Activated T-cell treated with anti-CD3 and anti-CD28 coated beads, Interleukin-2, amount 50 U/mL, for 24 hours (primary cell): ENCODE measurements at regions not wholly inside any gene's neighbourhood (a gene's known extent, or its start where the extent isn't known, plus 50 kb on each side); places are given as distances from the start of the nearest gene placed in this dataset.

ENCODE experiments used
- DNase-seq: peaks from one replicate; pipeline ENCODE4 v3.0.0-alpha.2; 2020
- H3K27ac Mint-ChIP-seq: 2 replicates; pipeline ENCODE4 v1.8.0; 2020; ENCODE audit warnings: mild to moderate bottlenecking, mixed read lengths
- H3K27me3 Mint-ChIP-seq: 2 replicates; pipeline ENCODE4 v1.8.0; 2020; ENCODE audit warnings: mixed read lengths
- H3K36me3 Mint-ChIP-seq: 2 replicates; pipeline ENCODE4 v1.8.0; 2020; ENCODE audit warnings: low read depth, mixed read lengths
- H3K4me1 Mint-ChIP-seq: 2 replicates; pipeline ENCODE4 v1.8.0; 2020; ENCODE audit warnings: low read depth, mixed read lengths
- H3K4me3 Mint-ChIP-seq: 2 replicates; pipeline ENCODE4 v1.8.0; 2020; ENCODE audit warnings: mild to moderate bottlenecking, moderate library complexity, mixed read lengths
- H3K9me3 Mint-ChIP-seq: 2 replicates; pipeline ENCODE4 v1.8.0; 2020; ENCODE audit warnings: mixed read lengths

- H3K27me3 Mint-ChIP-seq, result peaks cover 4% of the 10 kb centered on the region
- H3K4me1 Mint-ChIP-seq, result no peaks in the 10 kb centered on the region
- H3K27ac Mint-ChIP-seq, result no peak overlapping the region
- H3K36me3 Mint-ChIP-seq, result no peaks in the 10 kb centered on the region
- H3K4me3 Mint-ChIP-seq, result no peak overlapping the region
- DNase-seq, result no peak
- no peaks in the 10 kb centered on the region for H3K9me3 Mint-ChIP-seq
Measured at GRCh38 chr3:178181784-178182183, 354.5 kb upstream of the KCNMB2 start.

DNA sequence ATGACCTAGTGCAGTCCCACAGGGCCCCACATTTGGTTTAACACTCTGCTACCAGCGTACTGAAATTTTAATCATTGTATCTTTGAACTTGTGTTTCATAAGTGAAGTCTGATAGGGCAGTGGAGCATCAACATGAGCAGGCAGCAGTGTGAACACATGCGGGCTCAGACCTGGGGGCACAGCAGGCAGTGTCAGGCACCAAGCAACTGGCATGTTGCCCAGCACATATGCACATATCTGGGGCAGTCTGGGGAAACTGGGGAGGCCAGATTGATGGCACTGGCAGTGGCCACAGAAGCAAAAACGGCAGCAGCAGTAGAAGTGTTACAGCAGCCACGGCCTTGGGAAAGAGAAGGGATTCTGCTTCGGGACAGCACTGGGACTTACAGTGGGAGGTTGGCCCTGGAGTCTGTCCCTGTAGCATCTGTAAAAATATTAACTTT lies 353.9 kb upstream of the KCNMB2 start:
- Mint-ChIP-seq H3K4me3 (no peak overlapping the region), H3K9me3 (no peaks in the 10 kb centered on the region), H3K4me1 (no peaks in the 10 kb centered on the region), H3K27ac (no peak overlapping the region), H3K36me3 (no peaks in the 10 kb centered on the region), H3K27me3 (peaks cover 4% of the 10 kb centered on the region)
- DNase-seq, result no peak

- H3K4me3 Mint-ChIP-seq, result no peak overlapping the region
- no peak overlapping the region for H3K27ac Mint-ChIP-seq
- H3K4me1 Mint-ChIP-seq, result no peaks in the 10 kb centered on the region
- DNase-seq, result no peak
- H3K36me3 Mint-ChIP-seq, result no peaks in the 10 kb centered on the region
- no peaks in the 10 kb centered on the region for H3K9me3 Mint-ChIP-seq
- peaks cover 4% of the 10 kb centered on the region for H3K27me3 Mint-ChIP-seq
Measured at GRCh38 chr3:178184833-178185232, 351.4 kb upstream of the KCNMB2 start.

GRCh38 chr3:178186666-178187065 lies 349.6 kb upstream of the KCNMB2 start:
- H3K36me3 Mint-ChIP-seq, result no peaks in the 10 kb centered on the region
- no peak overlapping the region for H3K27ac Mint-ChIP-seq
- no peaks in the 10 kb centered on the region for H3K9me3 Mint-ChIP-seq
- no peak overlapping the region for H3K4me3 Mint-ChIP-seq
- H3K4me1 Mint-ChIP-seq, result no peaks in the 10 kb centered on the region
- DNase-seq, result no peak
- H3K27me3 Mint-ChIP-seq, result peaks cover 4% of the 10 kb centered on the region

- Mint-ChIP-seq H3K4me3 (no peak overlapping the region), H3K9me3 (no peaks in the 10 kb centered on the region), H3K27ac (no peak overlapping the region), H3K36me3 (no peaks in the 10 kb centered on the region), H3K4me1 (peaks cover 4% of the 10 kb centered on the region), H3K27me3 (no peaks in the 10 kb centered on the region)
- no peak for DNase-seq
Measured at GRCh38 chr3:178189854-178190253, 346.4 kb upstream of the KCNMB2 start.

DNA sequence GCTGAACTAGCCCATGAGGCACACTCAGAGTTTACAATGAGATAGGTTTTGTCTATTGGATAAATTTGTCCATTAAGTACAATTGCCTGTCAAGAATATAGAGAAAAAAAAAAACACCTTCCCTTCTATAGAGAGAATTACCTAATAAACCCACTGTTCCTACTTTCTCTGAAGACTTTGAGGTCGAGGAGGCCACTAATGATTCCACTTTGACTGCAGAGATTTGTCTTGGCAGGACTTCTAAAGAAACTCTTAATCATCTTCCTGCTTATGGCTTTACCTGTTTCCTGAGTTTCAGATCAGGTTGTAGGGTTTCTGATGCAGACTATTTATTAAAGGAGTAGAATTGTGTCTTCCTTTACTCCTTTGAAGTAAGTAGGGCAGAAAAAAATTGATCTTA lies 342.4 kb upstream of the KCNMB2 start:
- H3K27me3 Mint-ChIP-seq, result no peaks in the 10 kb centered on the region
- H3K4me1 Mint-ChIP-seq, result peaks cover 4% of the 10 kb centered on the region
- no peak for DNase-seq
- H3K9me3 Mint-ChIP-seq, result no peaks in the 10 kb centered on the region
- no peak overlapping the region for H3K27ac Mint-ChIP-seq
- H3K36me3 Mint-ChIP-seq, result no peaks in the 10 kb centered on the region
- H3K4me3 Mint-ChIP-seq, result no peak overlapping the region

DNA sequence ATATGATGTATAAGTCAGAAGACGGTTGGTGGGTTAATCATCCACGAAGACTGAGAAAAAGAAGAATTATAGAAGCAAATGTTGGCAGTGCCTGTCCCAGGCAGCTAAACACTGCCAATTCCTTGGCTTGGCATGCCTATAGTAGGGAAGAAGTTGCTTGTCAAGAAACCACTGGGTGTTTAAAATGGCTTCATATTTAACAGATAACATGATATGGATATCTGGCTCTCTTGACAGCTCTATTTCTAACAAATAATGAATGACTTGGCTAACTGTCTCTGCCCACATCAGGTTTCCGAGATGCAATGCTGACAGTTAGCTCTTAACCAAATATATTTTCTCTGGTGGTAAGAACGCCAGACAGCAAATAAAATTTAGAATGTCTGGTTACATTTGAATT lies 341.7 kb upstream of the KCNMB2 start:
- Mint-ChIP-seq H3K4me1 (peaks cover 4% of the 10 kb centered on the region), H3K36me3 (no peaks in the 10 kb centered on the region), H3K27me3 (no peaks in the 10 kb centered on the region), H3K9me3 (no peaks in the 10 kb centered on the region), H3K4me3 (no peak overlapping the region), H3K27ac (no peak overlapping the region)
- DNase-seq, result no peak

DNA sequence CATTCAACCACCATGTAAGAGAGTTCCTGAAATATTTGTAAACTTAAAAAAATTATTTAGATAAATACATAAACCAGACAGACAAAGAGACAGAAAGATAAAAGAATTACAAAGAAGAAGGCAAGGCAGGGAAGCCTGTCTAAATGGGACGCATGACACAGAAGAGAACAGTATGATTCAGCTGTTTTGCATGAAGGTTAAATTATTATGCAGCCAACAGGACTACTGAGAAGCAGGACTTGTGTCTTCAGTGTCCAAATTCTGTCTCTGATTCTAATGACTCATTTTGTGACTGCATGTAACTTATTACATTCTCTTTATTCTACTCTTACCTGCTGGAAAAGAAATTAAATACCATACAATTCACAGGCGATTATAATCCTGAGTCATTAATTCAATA lies 340.4 kb upstream of the KCNMB2 start:
- H3K27me3 Mint-ChIP-seq, result no peaks in the 10 kb centered on the region
- peaks cover 4% of the 10 kb centered on the region for H3K4me1 Mint-ChIP-seq
- no peak overlapping the region for H3K27ac Mint-ChIP-seq
- DNase-seq, result no peak
- H3K36me3 Mint-ChIP-seq, result no peaks in the 10 kb centered on the region
- no peaks in the 10 kb centered on the region for H3K9me3 Mint-ChIP-seq
- H3K4me3 Mint-ChIP-seq, result no peak overlapping the region

DNA sequence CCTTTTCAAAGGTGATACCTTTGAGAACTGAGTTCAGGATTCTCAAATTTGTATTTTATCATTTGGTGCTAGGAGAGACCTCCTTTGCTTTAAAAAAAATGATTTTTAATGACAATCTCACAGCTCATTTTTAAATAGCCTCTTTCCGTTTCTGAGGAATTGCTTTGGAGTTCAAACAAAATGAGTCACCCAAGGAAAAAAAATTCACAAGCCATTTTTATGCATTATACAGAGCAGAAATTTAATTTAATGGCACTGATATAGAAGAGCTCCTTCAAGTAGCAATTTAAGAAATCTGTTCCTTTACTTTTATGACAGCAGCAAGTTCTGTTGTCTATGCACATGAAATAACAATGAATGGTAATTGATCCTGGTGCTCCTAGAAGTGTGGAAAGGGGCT lies 337.9 kb upstream of the KCNMB2 start:
- no peaks in the 10 kb centered on the region for H3K9me3 Mint-ChIP-seq
- H3K36me3 Mint-ChIP-seq, result no peaks in the 10 kb centered on the region
- no peak for DNase-seq
- H3K4me1 Mint-ChIP-seq, result peaks cover 4% of the 10 kb centered on the region
- H3K4me3 Mint-ChIP-seq, result no peak overlapping the region
- no peak overlapping the region for H3K27ac Mint-ChIP-seq
- H3K27me3 Mint-ChIP-seq, result no peaks in the 10 kb centered on the region

DNA sequence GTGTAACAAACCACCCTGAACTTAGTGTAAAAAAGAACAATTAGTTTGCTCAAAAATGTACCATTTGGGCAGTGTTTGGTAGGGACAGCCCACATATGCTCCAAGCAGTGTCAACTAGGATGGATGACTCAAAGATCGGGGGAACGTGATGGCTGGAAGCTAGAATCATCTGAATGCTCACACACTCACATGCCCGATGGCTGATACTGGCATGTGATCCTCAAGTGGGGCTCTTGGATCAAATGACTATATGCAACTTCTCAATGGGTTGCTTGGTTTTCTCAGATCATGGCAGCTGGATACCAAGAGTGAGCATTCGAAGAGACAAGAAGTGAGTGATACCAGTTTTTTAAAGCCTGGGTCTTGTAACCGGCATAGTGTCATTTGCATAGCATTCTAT lies 335.9 kb upstream of the KCNMB2 start:
- Mint-ChIP-seq H3K27ac (no peak overlapping the region), H3K4me3 (no peak overlapping the region), H3K4me1 (no peaks in the 10 kb centered on the region), H3K27me3 (no peaks in the 10 kb centered on the region), H3K36me3 (no peaks in the 10 kb centered on the region), H3K9me3 (no peaks in the 10 kb centered on the region)
- DNase-seq, result no peak

DNA sequence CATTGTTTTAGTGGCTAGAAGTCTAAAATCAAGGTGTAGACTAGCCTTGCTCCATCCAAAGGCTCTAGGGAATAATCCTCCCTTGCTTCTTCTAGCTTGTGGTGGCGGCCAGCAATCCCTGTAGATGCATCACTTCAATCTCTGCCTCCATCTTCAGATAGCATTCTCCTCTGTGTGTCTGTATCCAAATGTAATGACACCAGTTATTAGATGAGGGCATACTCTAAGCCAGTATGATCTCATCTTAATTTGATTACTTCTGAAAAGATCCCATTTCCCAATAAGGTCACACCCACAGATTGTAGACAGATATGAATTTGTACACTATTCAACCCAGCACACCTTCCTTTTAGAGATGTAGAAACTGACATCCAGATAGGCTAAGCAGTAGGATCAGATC lies 334.5 kb upstream of the KCNMB2 start:
- Mint-ChIP-seq H3K27me3 (no peaks in the 10 kb centered on the region), H3K4me3 (no peak overlapping the region), H3K27ac (no peak overlapping the region), H3K9me3 (no peaks in the 10 kb centered on the region), H3K36me3 (no peaks in the 10 kb centered on the region), H3K4me1 (no peaks in the 10 kb centered on the region)
- no peak for DNase-seq

DNA sequence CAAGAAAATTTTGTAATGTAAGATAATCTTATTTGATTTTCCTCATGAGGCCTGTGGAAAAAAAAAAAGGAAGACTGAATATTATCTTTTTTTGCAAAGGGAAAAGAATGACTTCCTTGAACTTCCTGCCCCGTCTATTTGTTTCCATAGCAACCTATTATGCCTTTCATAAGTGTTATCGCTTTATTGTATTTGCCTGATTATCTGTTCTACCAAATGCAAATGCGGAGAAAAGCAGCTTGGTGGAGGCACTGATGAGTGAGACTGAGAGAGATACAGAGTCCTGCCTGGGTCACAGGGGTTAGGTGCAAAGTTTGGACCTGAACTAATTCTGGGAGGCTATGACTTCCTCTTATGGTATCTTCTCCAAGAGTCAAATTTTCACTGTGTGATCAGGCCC lies 334.0 kb upstream of the KCNMB2 start:
- Mint-ChIP-seq H3K36me3 (no peaks in the 10 kb centered on the region), H3K27me3 (no peaks in the 10 kb centered on the region), H3K9me3 (no peaks in the 10 kb centered on the region), H3K27ac (no peak overlapping the region), H3K4me1 (no peaks in the 10 kb centered on the region), H3K4me3 (no peak overlapping the region)
- DNase-seq, result no peak

GRCh38 chr3:178203165-178203564 lies 333.1 kb upstream of the KCNMB2 start:
- Mint-ChIP-seq H3K4me1 (no peaks in the 10 kb centered on the region), H3K9me3 (no peaks in the 10 kb centered on the region), H3K27ac (no peak overlapping the region), H3K4me3 (no peak overlapping the region), H3K36me3 (no peaks in the 10 kb centered on the region), H3K27me3 (no peaks in the 10 kb centered on the region)
- DNase-seq, result no peak

DNA sequence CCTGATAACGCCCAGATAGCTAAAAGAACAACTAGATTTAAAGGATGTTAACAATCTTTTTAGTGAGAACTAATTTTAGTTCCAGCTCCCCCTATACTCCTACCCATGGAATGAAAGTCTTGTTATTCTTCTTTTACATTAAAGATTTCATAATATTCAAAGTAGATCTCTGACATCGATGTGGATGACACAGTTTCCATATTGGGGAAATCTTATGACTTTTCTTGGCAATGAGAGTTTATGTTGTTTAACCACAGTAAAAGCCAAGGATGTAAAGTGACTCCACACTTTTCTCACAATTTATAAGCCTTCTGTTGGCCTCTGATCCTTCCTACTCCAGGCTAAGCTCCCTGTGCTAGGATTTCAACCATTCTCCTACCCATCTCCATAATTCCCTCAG lies 332.6 kb upstream of the KCNMB2 start:
- Mint-ChIP-seq H3K27ac (no peak overlapping the region), H3K9me3 (no peaks in the 10 kb centered on the region), H3K4me1 (no peaks in the 10 kb centered on the region), H3K36me3 (no peaks in the 10 kb centered on the region), H3K4me3 (no peak overlapping the region), H3K27me3 (no peaks in the 10 kb centered on the region)
- no peak for DNase-seq

GRCh38 chr3:178205740-178206139 lies 330.5 kb upstream of the KCNMB2 start:
- no peaks in the 10 kb centered on the region for H3K9me3 Mint-ChIP-seq
- H3K4me1 Mint-ChIP-seq, result no peaks in the 10 kb centered on the region
- no peak for DNase-seq
- no peaks in the 10 kb centered on the region for H3K27me3 Mint-ChIP-seq
- no peak overlapping the region for H3K27ac Mint-ChIP-seq
- H3K4me3 Mint-ChIP-seq, result no peak overlapping the region
- H3K36me3 Mint-ChIP-seq, result no peaks in the 10 kb centered on the region

- Mint-ChIP-seq H3K27ac (no peak overlapping the region), H3K27me3 (no peaks in the 10 kb centered on the region), H3K36me3 (no peaks in the 10 kb centered on the region), H3K9me3 (no peaks in the 10 kb centered on the region), H3K4me1 (no peaks in the 10 kb centered on the region), H3K4me3 (no peak overlapping the region)
- DNase-seq, result no peak
Measured at GRCh38 chr3:178206521-178206920, 329.7 kb upstream of the KCNMB2 start.
